ENCODE measurements at regions not wholly inside any gene's neighbourhood (a gene's known extent, or its start where the extent isn't known, plus 50 kb on each side); places are given as distances from the start of the nearest gene placed in this dataset.

- no peaks in the 10 kb centered on the region for H3K4me1 ChIP-seq (ENCODE audit: control insufficient read depth, insufficient read depth, low read length)
- H3K27ac ChIP-seq (ENCODE audit: extremely low read depth, low read depth, low read length) = no peak overlapping the region
- TF ChIP-seq ZNF112 (tag by site-specific recombination; IDR thresholded peaks at IDR 0.05) = no peak
- TF ChIP-seq, protein P1, sequence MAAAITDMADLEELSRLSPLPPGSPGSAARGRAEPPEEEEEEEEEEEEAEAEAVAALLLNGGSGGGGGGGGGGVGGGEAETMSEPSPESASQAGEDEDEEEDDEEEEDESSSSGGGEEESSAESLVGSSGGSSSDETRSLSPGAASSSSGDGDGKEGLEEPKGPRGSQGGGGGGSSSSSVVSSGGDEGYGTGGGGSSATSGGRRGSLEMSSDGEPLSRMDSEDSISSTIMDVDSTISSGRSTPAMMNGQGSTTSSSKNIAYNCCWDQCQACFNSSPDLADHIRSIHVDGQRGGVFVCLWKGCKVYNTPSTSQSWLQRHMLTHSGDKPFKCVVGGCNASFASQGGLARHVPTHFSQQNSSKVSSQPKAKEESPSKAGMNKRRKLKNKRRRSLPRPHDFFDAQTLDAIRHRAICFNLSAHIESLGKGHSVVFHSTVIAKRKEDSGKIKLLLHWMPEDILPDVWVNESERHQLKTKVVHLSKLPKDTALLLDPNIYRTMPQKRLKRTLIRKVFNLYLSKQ (tag by site-specific recombination; IDR thresholded peaks at IDR 0.05; ENCODE audit: borderline replicate concordance) = no peak
- TF ChIP-seq ZNF354C (tag by site-specific recombination; IDR thresholded peaks at IDR 0.05; ENCODE audit: borderline replicate concordance, low read depth) = no peak
- no peak for TF ChIP-seq ZNF24 (tag by site-specific recombination; IDR thresholded peaks at IDR 0.05)
- no peak for TF ChIP-seq ZNF513 (tag by site-specific recombination; IDR thresholded peaks at IDR 0.05)
- TF ChIP-seq KLF10 (tag by site-specific recombination; IDR thresholded peaks at IDR 0.05) = no peak
- TF ChIP-seq ZNF157 (tag by site-specific recombination; IDR thresholded peaks at IDR 0.05) = no peak
- TF ChIP-seq ZFP41 (tag by site-specific recombination; IDR thresholded peaks at IDR 0.05; ENCODE audit: borderline replicate concordance) = no peak
- TF ChIP-seq ZSCAN30 (tag by site-specific recombination; IDR thresholded peaks at IDR 0.05) = no peak
- no peak for TF ChIP-seq ZBTB49 (tag by site-specific recombination; IDR thresholded peaks at IDR 0.05; ENCODE audit: low read depth)
- TF ChIP-seq, protein P2, sequence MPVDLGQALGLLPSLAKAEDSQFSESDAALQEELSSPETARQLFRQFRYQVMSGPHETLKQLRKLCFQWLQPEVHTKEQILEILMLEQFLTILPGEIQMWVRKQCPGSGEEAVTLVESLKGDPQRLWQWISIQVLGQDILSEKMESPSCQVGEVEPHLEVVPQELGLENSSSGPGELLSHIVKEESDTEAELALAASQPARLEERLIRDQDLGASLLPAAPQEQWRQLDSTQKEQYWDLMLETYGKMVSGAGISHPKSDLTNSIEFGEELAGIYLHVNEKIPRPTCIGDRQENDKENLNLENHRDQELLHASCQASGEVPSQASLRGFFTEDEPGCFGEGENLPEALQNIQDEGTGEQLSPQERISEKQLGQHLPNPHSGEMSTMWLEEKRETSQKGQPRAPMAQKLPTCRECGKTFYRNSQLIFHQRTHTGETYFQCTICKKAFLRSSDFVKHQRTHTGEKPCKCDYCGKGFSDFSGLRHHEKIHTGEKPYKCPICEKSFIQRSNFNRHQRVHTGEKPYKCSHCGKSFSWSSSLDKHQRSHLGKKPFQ (tag by site-specific recombination; IDR thresholded peaks at IDR 0.05) = no peak
- TF ChIP-seq, protein P3, sequence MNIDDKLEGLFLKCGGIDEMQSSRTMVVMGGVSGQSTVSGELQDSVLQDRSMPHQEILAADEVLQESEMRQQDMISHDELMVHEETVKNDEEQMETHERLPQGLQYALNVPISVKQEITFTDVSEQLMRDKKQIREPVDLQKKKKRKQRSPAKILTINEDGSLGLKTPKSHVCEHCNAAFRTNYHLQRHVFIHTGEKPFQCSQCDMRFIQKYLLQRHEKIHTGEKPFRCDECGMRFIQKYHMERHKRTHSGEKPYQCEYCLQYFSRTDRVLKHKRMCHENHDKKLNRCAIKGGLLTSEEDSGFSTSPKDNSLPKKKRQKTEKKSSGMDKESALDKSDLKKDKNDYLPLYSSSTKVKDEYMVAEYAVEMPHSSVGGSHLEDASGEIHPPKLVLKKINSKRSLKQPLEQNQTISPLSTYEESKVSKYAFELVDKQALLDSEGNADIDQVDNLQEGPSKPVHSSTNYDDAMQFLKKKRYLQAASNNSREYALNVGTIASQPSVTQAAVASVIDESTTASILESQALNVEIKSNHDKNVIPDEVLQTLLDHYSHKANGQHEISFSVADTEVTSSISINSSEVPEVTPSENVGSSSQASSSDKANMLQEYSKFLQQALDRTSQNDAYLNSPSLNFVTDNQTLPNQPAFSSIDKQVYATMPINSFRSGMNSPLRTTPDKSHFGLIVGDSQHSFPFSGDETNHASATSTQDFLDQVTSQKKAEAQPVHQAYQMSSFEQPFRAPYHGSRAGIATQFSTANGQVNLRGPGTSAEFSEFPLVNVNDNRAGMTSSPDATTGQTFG (tag by site-specific recombination; IDR thresholded peaks at IDR 0.05; ENCODE audit: borderline replicate concordance) = no peak
- ChIA-PET POLR2A (no interaction called here), CTCF (no interaction called here)
- no peak overlapping the region for H3K4me3 ChIP-seq (ENCODE audit: low read depth, low read length)
- no peaks in the 10 kb centered on the region for H3K9me3 ChIP-seq (ENCODE audit: control insufficient read depth, insufficient read depth, low read depth, low read length)
- no peaks in the 10 kb centered on the region for H3K36me3 ChIP-seq (ENCODE audit: control insufficient read depth in 2 of 2, insufficient read depth in 1 of 2, low read length in 2 of 2)
Measured at GRCh38 chr3:22928216-22929110, 274.7 kb upstream of the UBE2E2 start.

Data from HEK293 (cell line).